RWPE1 (cell line): ENCODE measurements at regions not wholly inside any gene's neighbourhood (a gene's known extent, or its start where the extent isn't known, plus 50 kb on each side); places are given as distances from the start of the nearest gene placed in this dataset.

Experiments used
- CTCF ChIA-PET: fragments of 350-600 bp; sonication (Branson Sonifier 250); formaldehyde crosslinking; extraction: SDS; loops from one replicate; lab custom pipeline; 2021; lab: Yijun Ruan, JAX
- POLR2A ChIA-PET: fragments of 400-600 bp; formaldehyde crosslinking; extraction: SDS; loops from one replicate; lab custom pipeline; 2020; ENCODE audit warnings: antibody characterized with exemption; ENCODE audit not compliant: low non-redundant PET; lab: Yijun Ruan, JAX
- DNase-seq: peaks from one replicate; pipeline ENCODE4 v3.0.0; 2012; ENCODE audit warnings: low spot score
- H3K27ac ChIP-seq: fragments of 450-650 bp; 2 replicates; pipeline ENCODE4 v1.5.1; 2017
- TF ChIP-seq, protein P1 (sequence below): fragments of 450-650 bp; conservative IDR thresholded peaks from 2 replicates; pipeline ENCODE4 v1.5.1; 2017; ENCODE audit warnings: low read depth, mild to moderate bottlenecking

DNA sequence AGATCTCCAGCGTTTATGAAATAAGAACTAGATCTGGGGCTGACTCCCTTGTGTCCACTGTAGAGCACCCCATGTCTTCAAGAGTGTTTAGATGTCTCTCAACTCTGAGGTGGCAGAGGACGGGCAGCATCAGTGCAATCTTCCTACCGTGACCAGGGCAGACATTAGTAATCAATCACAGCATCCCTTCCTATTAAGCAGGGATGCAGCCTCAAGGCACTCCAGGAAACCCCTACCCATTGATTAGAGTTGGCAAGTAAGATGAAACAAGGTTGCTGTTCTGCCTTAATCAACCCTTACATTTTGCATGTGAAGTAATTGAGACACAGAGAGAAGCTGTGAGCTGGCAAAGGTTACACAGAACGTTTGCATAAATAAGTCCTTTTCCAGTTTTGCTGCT, 283.7 kb upstream of the ZMIZ1 start:
- ChIA-PET POLR2A (interaction anchor here (0.6 kb wide), 1 partner anchor 18 kb away, joined by 6 read pairs; no protein-coding TSS in a partner anchor), CTCF (no interaction called here)
- DNase-seq: no peak
- H3K27ac ChIP-seq: no peak overlapping the region
- TF ChIP-seq, protein P1, sequence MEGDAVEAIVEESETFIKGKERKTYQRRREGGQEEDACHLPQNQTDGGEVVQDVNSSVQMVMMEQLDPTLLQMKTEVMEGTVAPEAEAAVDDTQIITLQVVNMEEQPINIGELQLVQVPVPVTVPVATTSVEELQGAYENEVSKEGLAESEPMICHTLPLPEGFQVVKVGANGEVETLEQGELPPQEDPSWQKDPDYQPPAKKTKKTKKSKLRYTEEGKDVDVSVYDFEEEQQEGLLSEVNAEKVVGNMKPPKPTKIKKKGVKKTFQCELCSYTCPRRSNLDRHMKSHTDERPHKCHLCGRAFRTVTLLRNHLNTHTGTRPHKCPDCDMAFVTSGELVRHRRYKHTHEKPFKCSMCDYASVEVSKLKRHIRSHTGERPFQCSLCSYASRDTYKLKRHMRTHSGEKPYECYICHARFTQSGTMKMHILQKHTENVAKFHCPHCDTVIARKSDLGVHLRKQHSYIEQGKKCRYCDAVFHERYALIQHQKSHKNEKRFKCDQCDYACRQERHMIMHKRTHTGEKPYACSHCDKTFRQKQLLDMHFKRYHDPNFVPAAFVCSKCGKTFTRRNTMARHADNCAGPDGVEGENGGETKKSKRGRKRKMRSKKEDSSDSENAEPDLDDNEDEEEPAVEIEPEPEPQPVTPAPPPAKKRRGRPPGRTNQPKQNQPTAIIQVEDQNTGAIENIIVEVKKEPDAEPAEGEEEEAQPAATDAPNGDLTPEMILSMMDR: no peak

DNA sequence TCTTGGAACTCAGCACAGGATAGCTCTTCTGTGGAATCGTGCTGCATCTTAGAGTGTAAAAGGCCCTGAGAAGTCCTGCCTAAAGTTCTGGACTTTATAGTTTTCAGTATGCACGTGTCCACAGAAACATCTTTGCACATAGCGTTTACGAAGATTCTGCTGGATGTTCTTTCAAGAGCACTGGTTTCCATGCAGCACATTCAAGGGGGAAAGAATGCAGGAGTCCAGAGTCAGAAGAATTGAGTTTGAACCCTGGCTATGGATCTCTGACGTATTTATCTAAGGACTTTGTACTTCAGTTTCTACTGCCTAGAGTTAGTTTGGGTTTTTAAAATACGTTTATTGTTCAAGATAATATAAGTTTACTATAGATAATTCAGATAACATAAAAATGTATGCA, 282.8 kb upstream of the ZMIZ1 start:
- ChIA-PET POLR2A (no interaction called here), CTCF (no interaction called here)
- TF ChIP-seq, protein P1: no peak
- H3K27ac ChIP-seq: no peak overlapping the region
- no peak for DNase-seq

DNA sequence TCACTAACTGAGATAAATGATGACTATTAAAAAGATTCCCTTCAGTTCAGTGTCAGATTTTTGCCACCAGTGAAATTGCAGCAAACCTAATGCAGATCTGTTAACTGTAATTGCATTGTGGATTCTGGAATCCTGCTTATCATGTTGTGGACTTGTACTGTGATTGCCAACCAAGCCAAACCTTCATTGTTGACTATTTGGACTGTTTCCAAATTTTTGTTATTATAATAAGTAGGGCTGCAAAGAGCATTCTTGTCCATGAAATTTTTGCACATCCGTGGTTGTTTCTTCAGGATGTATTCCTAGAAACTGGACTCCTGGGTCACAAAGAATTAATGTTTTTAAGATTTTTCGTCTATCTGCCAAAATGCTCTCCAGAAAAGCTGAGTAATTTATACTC, 281.6 kb upstream of the ZMIZ1 start:
- no peak for DNase-seq
- CTCF ChIA-PET: interaction anchor here (0.6 kb wide), 1 partner anchor 39 kb away, joined by 3 read pairs; no protein-coding TSS in a partner anchor
- no peak overlapping the region for H3K27ac ChIP-seq
- TF ChIP-seq, protein P1: no peak
- POLR2A ChIA-PET: no interaction called here

DNA sequence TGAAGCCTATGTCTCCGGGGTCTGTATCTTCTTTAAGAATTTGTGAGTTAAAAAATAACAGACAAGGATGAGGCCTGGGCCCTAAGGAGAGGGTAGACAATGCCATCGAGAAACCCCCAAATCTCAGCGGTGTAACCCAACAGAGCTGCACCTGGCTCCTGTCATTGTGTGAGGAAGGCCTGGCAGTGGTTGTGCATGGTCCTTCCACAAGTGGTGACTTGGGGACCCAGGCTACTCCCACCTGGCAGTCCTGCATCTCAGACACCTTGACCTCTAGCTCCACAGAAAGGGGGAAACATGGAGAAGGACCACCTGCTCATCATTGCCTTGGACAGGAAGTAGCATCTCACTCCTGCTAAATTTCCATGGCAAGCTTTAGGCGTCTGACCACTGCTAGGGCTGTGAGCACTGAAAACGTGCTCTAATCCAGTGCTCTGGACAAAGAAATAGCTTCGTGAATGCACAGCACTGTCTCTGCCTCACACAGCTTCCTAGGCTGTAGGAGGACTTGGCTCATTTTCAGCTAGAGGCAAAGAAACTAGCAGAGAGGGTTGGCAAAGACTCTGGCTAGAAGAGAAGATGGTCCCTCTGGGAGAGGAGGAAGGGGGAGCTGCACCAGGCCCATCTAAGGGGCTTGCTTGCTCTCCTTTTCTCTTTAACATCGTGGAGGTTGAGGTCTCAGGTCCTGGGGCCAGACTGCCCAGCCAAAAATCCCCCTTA, 273.9 kb upstream of the ZMIZ1 start:
- TF ChIP-seq, protein P1: no peak
- ChIA-PET CTCF (interaction anchor here (0.5 to 0.6 kb wide), 5 partner anchors 57 to 338 kb away, joined by 3 to 5 read pairs (median 4); no protein-coding TSS in a partner anchor), POLR2A (no interaction called here)
- no peak overlapping the region for H3K27ac ChIP-seq
- DNase-seq: no peak

DNA sequence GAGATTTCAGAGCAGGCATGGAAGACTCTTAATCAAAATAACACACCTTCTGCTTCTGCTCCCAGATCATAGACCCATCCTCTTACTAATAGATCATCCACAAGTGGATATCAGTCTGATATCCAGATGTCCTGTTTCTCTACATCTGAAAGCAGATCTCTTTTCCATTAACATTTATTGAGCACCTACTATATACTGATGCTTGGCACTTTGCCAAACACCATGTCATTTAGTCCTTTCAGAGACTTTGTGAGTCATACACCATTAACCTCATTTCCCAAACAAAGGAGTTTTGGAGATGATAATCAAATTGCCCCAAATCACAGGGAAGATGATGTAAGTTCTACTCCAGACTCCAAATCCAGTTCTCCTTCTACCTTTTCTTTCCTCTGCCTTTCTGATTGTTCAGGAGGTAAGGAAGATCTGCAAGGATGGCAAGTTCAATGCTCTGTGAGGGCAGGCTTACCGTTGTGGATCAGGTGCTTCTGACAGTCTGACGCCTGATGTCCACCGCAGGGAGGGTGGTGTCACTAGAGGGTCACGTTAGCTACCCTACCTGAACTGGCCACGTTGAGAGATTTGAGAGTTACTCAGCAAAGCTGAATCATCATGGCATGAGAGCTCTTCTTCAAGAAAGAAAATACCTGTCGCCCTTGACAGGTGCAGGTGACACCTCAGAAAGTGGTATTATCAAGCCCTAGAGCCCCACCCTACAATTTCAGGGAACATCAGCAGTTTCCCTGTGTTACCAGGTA, 269.6 kb upstream of the ZMIZ1 start:
- CTCF ChIA-PET: no interaction called here
- TF ChIP-seq, protein P1: no peak
- DNase-seq: no peak
- POLR2A ChIA-PET: no interaction called here
- H3K27ac ChIP-seq: no peak overlapping the region

DNA sequence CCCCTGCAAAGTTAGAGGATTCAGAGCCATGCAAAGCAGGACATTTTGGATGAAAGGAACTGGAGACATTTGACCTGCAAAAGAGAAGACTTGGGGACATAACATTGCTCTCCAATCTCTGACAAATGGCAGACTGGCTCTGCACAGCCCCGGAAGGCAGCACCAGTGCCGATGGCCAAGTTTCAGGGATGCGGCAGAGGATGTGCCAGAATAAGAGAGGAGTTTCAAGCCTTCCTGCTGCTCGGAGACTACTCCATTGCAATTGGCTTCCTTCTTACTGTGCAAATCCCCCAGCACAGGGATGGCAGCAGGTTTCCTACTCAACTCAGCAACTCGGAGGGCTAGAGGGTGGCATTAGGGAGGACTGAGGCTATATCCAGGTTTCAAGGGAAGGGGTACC, 268.8 kb upstream of the ZMIZ1 start:
- TF ChIP-seq, protein P1: no peak
- H3K27ac ChIP-seq: no peak overlapping the region
- no peak for DNase-seq
- ChIA-PET CTCF (no interaction called here), POLR2A (no interaction called here)
